CD1c-positive myeloid dendritic cell (primary cell): ENCODE measurements at regions not wholly inside any gene's neighbourhood (a gene's known extent, or its start where the extent isn't known, plus 50 kb on each side); places are given as distances from the start of the nearest gene placed in this dataset.
A peak's percentile ranks its signal among the peaks of the same experiment; 100 is the strongest.
"Not testable (repeated sequence)": the region's sequence is repeated elsewhere in the genome, so short reads cannot be mapped to it uniquely, and the experiment has no call there.

Experiments
- DNase-seq: peaks from one replicate; pipeline ENCODE4 v3.0.0-alpha.2; 2016; ENCODE audit errors: extremely low spot score

DNA sequence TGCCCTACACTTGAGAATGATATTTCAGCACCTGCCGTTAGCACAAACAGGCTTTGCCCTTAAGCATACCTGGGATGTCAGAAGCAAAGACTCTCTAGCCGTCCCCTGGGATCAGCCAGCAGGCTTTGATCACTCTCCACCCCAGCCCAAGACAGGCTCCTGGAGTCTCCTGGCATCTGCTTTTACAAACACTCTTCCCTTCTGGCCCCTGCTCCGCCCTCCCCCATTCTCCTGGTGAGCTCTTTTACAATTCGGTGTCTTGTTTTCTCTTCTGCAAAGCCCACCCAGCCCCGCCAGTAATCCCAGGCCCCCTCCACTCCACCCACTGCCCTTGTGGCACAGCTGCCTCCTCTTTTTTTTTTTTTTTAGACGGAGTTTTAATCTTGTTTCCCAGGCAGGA lies 50.4 kb downstream of the KATNIP start:
- DNase-seq, result no peak

DNA sequence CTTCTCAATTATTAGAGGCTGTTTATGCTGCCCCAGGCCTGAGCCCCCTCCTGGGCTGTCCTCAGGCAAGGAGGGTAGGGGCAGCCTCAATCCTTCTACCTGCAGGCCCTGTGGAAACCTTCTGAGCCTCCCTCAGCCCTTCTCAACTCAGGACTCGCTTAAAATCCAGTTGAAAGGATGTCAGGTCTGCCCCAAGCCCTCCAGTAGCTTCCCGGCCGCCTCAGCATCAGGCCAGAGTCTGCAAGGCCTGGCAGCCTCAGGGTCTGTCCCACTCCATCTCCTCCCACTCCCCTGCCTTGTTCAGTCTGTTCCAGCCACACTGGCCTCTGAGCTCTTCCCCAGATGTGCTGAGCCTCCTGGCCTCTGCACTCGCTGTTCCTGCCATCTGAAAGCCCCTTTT lies 52.2 kb downstream of the KATNIP start:
- DNase-seq, result no peak

DNA sequence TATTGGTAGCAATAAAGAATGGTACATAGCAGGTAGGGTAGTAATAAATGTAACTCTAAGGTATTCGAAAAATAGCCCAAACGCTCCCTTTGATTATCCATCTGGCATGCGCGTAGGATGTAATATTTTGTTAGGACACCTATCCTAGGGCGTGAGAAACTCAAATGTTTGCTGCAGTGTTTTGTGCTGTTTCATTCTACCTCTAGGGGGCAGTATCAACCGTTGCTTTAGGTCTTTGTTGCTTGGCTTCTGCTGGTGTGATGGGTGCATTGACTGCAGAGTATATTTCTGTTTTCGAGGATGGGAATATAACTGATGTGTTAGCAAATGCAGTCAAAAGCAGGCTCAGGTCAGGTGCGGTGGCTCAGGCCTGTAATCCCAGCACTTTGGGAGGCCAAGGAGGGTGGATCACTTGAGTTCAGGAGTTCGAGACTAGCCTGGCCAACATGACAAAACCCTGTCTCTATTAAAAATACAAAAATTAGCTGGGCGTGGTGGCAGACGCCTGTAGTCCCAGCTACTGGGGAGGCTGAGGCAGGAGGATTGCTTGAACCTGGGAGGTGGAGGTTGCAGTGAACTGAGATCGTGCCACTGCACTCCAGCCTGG lies 55.7 kb downstream of the KATNIP start:
- peak; percentile 41 for DNase-seq

DNA sequence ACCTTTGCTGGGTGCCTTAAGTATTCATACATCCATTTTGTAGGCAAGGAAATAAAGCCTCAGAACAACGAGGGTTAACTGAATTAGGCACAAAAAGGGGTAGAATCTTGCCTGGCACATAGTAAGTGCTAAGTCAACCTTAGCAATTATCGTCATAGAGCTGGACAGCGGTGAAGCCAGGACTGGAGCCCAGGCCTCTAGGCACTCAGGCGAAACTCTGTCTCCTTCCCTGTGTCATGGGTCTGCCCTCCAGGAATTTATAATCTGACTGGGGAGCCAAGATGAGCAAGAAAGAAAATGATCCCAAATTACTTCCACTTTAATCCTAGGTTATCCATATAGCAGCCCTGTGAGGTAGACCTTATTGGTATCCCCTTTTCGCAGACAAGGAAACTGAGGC lies 61.4 kb downstream of the KATNIP start:
- DNase-seq, result no peak

DNA sequence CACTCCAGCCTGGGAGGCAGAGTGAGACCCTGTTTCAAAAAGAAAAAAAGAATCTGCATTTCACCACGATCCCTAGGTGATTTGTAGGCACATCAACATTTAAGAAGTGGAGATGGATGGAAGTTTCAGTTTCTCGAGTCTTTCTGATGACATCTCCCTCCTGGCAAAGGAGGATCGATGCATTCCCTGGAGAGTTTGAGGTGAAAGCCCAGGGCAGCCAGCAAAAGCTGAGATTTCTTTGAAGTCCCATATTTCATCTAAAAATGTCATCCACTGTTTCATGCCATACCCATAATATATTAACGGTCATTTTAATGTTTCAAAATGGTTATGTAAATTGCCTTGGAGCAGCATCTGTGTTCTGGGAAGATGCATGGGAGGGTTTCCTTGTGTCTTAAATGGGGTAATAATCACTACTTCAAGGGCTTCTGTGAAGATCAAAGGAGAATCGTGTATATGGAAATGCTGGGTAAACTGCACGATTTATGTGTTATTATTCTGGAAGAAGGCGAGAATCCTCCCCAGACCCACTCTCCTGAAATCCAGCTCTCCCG lies 63.4 kb downstream of the KATNIP start:
- no peak for DNase-seq

DNA sequence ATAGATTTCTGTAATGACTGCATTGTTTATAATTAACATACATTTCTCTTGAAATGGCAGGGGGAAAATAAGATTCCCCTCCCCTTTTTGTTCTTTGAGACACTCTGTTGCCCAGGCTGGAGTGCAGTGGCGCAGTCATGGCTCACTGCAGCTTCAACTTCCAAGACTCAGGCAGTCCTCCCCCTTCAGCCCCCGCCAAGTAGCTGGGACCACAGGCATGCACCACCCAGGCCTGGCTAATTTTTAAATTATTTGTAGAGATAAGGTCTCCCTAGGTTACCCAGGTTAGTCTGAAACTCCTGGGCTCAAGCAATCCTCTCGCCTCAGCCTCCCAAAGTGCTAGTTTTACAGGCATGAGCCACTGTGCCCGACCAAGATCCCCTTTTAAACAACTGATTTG lies 67.7 kb downstream of the KATNIP start:
- no peak for DNase-seq

DNA sequence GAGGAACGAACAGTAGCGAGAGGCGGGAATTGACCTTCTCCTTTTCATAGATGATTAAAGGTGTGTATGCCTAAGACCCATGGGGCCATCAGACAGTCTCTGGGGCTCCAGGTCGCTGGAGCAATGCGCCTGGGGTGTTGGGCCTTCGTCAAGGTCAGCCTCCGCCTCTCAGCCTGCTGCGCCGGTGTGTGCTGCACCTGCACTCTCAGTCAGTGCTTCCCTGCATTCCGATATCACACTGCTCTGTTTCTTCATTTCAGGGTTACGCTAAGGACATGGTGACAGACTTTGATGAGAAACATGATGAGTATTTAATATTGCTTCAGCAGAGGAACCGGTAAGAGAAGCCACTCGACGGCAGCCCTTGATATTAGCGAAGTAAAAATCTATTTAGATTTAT lies 68.2 kb downstream of the KATNIP start:
- DNase-seq, result no peak

DNA sequence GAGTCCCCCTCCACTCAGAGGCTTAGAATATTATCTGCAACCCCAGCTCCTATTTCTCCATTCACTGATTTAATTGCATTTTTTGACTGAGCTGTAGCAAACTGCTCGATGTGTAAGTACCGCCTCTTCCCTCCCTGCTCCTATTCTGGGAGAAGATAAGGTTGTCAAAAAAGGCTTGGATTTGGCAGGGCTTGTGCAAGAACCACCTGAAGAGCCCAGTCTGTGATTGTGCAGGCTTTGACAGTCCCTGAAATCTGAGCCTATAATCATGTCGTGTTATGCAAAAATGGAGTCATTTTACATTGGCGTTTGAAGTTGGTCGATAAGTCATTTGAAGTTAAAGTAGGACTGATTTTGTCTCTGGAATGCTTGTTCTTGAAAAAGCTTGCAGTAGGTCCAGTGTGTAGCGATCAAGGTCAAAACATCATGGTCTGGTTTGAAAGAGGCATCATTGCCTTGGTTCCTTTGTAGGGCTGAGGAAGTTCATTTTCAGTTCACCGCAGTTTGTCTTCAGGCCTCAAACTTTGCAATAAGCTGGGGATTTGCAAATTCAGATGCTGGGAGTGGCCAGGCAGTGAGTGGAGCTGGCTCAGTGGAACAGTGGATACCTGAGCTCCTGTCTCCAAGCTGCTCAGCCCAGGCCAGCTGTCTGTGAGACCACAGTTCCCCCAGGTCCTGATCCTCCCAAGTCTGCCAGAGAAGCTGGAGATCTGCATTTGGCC lies 68.8 kb downstream of the KATNIP start:
- no peak for DNase-seq

DNA sequence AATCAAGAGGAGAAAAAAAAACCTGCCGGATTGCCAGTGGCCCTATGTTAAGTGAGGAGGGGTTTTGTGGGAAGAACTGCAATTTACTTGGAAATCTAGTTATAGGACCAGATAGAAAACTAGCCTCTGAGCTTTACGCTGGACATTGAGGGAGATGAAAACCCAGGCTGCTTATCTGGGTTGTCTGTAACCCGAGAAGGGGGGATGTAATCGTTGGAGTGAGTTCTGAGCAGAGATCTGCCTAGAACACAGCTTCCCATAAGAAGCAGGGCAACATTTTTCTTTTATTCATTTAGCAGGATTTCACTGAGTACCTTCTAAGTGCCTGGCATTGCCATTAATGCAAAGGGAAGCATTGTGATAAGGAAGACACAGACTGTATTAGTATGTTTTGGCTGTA lies 70.6 kb downstream of the KATNIP start:
- no peak for DNase-seq

DNA sequence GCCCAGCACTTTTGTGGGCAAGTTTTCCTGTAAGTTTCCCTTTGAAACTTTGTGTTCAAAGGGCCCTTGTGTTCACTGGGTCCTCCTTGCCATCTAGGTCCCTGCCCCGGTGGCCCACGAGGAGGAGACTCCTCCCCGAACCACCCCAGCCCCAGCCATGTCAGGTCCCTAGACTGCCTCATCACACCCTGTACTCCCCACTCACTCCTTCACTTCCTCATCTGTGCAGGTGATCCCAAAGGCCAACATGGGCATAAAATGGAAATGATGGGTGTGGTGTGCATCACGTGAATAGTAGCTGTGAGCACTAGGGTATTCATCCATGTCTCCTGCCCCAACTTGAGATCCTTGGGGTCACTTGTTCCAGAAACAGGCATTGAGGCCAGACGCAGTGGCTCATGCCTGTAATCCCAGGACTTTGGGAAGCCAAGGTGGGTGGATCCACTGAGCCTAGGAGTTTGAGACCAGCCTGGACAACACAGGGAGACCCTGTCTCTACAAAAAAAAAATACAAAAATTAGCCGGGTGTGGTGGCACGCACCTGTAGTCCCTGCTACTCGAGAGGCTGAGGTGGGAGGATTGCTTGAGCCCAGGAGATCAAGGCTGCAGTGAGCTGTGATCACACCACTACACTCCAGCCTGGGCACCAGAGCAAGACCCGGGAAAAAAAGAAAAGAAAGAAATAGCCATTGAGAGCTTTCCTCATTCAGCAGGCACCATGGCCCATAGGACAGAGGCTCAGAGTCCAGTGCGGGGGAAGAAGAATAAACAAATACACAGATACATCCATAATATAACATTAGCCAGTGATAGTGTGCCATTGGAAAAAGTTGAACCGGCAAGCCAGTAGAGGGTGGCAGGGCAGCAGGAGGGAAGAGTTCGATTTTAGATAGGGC lies 74.5 kb downstream of the KATNIP start:
- DNase-seq, result no peak

DNA sequence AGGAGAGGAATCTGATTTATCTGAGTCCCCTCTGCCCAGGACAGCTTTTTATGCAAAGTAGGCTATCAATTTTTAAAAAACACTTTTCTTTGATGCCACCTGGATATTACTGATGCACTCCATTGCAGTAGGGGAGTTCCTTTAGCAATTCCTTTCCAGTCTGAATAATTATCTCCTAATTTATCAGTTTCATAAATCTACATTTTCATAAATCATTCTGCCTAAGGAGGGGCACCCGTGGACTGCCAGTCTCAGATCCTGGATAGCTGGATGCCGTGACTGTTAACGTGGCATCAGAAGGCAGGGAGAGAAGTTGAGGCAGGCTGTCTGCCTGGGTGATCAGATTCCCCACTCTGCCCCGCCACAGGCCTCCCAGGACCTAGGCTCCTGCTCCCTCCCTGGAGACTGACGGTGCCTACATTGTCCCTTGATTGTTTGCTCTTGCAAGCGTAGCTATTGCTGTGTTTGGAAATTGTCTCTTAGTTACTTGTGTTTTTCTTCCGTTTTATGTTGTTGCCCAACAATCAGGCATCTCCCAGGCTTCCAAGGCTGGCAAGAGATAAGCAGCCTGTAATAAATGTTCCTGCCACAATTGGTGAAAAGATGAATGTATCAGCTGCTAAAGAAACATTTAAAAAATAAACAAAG lies 75.2 kb downstream of the KATNIP start:
- DNase-seq, result no peak

DNA sequence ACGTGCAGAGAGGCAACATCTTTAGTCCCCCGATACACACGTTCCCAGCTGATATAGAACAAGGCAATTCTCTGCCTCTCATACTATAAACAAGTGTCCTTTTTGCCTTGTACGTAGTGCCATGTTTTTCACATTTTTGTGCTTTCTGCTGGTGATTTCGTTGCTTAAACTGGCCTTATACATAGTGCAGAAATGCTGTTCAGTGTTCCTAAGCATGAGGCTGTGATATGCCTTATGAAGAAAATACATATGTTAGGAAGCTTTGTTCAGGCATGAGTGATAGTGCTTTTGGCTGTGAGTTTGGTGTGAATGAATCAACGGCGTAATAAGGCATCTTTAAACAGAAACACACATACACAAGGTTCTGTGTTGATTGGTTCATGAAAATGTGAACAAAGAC lies 77.2 kb downstream of the KATNIP start:
- no peak for DNase-seq

DNA sequence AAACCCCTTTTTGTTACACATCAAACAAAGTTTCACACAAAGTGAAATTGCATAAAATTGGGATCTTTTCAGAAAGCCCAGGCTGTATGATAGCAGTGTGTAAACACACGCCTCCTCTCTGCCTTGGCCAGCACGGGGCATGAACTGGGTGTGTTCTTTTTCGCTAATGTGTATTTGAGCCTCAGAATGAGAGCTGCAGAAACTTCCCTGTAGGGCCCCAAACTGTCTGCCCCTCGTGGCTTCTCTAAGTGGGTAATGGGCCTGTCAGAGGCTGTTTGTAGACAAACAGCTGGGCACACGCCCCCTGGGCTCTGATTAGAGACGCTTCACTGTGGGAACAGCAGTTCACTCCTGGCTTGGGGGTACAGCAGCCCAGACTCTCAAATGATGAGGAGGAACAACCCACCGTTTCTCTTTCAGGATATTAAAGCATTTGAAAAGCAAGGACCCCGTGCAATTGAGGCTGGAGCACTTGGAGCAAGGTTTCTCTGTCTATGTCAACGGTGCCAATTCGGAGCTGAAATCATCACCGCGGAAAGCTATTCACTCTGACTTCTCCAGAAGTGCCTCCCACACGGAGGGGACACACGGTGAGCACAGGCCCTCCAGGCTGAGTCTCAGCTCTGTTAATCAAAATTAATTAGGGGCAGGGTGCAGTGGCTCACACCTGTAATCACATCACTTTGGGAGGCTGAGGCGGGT lies 78.4 kb downstream of the KATNIP start:
- no peak for DNase-seq

DNA sequence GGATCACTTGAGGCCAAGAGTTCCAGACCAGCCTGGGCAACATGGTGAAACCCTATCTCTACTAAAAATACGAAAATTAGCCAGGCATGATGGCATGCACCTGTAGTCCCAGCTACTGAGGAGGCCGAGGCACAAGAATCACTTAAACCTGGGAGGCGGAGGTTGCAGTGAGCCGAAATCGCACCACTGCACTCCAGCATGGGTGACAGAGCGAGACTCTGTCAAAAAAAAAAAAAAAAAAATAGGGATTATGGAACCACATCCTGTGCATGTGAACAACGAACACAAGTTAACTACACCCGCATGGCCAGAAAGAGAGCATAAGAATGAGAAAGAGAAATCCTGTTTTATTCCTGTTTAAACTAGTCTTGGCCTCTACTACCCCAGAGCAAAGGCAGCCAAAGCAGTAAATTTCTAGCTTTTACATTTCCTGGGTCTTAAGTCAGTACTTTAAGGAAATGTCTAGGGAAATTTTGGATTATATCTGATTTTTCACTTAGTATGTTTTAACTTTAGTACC lies 79.1 kb downstream of the KATNIP start:
- DNase-seq, result not testable (repeated sequence)

DNA sequence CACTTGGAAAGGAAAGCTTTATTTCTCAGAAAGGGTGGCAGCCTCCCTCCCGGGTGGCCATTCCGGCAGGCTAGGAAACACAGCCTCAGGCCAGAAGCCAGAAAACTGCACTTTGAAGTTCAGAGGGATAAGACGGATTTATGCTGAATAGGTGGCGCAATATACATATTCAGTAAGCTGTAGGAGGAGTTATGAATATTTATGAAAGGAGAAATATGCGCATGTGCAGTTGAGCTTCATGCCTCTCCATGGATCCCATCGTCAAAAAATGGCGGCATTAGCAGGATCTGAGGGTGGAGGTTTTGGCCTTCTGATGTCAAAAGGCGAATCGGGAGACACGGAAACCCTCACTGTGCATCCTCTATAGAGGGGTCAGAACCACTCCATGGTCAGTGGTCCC lies 82.3 kb downstream of the KATNIP start:
- DNase-seq, result no peak

DNA sequence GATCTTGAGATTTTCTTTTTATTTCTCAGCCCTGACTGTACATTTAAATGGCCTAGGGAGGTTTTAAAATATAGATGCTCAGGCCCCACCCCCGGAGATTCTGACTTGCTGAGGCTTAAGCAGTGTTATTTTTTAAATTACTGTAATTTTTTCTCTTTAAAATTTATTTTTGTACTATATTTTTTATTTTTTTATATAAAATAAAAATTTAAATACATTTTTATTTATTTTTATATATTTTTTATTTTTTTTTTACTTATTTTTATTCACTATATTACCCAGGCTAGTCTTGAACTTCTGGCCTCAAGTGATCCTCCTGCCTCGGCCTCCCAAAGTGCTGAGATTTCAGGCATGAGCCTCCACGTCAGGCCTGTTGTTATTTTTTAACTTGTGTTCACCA lies 83.3 kb downstream of the KATNIP start:
- DNase-seq, result no peak

DNA sequence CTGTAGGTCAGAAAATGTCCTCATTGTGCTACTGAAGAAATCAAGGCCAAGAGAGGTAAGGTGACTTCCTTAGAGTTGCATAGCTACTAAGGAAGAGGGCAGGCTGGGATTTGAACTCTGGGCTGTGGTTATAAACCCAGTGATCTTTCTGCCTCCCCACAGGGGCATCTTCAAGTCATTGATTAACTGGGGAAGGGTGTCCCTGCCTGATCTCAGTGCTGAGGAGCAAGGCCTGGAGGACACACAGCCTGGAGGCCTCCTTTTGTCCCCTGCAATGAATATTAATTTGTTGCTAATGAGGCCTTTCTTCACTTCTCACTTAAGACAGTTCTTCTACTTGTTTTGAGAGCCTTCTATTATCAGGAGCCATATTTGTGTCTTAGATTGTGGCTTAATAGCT lies 83.8 kb downstream of the KATNIP start:
- no peak for DNase-seq

DNA sequence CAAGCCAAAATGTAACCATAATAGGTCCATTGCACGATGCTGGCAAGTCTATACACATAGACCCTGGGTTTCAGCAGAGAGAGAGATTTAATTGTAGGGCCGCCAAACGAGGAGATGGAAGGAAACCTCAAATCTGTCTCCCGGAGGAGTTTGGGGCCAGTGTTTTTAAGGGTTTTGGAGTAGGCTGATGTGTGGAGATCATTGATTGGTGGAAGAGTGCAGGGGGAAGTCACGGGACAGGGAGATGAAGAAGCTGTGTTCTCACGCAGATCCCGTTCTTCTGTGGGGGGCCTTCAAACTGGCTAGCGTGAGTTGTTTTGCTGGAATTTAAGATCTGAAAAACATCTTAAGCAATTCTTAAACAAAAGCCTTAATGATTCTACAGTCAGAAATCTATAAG lies 84.8 kb downstream of the KATNIP start:
- DNase-seq, result no peak

DNA sequence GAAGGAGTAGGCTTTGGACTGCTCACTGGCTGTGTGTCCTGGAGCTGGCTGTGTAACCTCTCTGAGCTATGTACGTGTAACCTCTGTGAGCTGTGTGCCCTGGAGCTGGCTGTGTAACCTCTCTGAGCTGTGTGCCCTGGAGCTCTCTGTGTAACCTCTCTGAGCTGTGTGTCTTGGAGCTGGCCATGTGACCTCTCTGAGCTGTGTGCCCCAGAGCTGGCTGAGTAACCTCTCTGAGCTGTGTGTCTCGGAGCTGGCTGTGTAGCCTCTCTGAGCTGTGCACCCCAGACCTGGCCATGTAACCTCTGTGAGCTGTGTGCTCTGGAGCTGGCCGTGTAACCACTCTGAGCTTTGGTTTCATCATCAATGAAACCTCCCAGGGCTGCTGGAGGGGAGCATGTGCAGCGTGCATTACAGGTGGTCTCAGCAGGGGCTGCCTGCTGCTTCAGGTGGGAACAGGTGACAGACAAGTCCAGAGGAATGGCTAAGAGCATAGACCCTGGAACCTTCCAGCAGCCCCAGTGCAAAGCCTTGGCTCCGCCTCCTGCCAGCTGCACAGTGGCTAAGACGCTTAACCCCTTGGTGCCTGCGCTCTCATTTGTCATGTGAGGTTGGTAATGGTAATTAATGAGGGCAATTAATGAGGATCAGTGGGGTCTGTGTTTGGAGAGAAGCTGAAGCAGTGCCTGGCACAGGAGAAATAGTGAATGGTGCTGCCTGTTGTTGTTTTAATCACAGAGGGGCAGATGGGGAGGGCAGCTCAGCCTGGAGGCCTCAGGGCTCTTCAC lies 86.7 kb downstream of the KATNIP start:
- DNase-seq, result no peak

DNA sequence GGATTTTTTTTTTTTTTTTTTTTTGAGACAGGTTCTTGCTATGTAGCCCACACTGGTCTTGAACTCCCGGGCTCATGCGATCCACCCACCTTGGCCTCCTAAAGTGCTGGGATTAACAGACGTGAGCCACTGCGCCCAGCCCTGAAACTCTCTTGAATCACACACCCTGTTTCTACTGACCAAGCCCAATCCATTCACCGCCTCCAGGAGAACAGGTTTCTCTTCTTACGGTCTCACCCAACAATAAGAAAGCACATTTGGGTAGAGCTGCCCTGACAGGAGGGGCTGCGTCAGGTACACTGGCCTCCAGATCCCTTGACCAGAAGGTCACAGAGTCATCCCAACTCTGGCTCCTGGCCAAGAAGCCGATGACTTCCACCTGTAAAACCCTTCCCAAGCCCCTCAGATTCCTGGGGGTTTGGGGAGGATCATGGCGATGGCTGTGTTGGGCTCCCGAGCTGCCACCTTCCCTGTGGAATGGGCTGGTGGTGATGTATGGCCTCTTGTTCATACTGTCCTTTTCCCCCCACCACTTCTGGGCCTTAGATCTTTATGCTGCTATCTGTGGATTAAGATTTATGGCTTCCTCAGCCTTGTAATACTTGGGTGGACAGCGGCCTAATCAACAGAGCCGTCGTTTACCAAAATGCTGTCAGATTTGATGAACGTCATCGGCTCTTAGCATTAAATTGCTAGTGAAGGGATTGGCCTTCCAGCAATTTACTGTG lies 89.1 kb downstream of the KATNIP start:
- no peak for DNase-seq
